ENCODE measurements at regions not wholly inside any gene's neighbourhood (a gene's known extent, or its start where the extent isn't known, plus 50 kb on each side); places are given as distances from the start of the nearest gene placed in this dataset.

DNA sequence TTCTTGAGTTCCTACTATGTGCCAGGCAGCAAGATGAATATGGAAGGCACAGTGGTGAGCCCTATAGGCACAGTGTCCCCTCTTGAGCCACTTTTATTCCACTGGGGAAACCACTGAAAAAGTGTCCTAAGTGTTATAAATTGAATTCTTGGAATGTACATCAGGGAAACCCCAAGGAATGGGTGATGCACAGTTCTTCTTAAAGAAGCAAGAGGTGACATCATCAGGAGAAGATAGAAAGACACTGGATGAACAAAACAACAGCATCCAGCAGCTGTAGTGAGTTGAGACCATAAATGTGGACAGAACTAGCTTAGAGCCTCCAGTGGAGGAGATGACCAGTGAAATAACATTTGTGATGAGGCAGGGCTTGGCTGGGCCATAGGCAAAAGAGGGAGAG, 199.2 kb upstream of the ANKRD55 start:
- H3K4me3 Mint-ChIP-seq: no peak overlapping the region
- no peaks in the 10 kb centered on the region for H3K4me1 ChIP-seq (ENCODE audit: insufficient read depth, low read length)
- no peaks in the 10 kb centered on the region for H3K36me3 ChIP-seq (ENCODE audit: insufficient read depth, low read length)
- H3K27ac Mint-ChIP-seq: no peak overlapping the region
- ChIA-PET CTCF (no interaction called here), POLR2A (no interaction called here)
- no peaks in the 10 kb centered on the region for H3K27me3 ChIP-seq (ENCODE audit: insufficient read depth, low read length, poor library complexity, severe bottlenecking)
- peaks cover 0 to 4% (median 0%) of the 10 kb centered on the region in 5 donors for H3K9me3 Mint-ChIP-seq
- H3K9me3 ChIP-seq (ENCODE audit: low read length): no peaks in the 10 kb centered on the region
- H3K36me3 Mint-ChIP-seq: peaks cover 0 to 3% (median 0%) of the 10 kb centered on the region in 3 donors
- H3K4me1 Mint-ChIP-seq: no peaks in the 10 kb centered on the region
- H3K27ac ChIP-seq (ENCODE audit: low read depth, low read length): no peak overlapping the region
- H3K27me3 Mint-ChIP-seq: peaks cover 3 to 16% of the 10 kb centered on the region in 2 donors
- no peak overlapping the region for H3K4me3 ChIP-seq (ENCODE audit: low read length)
- DNase-seq: no peak

DNA sequence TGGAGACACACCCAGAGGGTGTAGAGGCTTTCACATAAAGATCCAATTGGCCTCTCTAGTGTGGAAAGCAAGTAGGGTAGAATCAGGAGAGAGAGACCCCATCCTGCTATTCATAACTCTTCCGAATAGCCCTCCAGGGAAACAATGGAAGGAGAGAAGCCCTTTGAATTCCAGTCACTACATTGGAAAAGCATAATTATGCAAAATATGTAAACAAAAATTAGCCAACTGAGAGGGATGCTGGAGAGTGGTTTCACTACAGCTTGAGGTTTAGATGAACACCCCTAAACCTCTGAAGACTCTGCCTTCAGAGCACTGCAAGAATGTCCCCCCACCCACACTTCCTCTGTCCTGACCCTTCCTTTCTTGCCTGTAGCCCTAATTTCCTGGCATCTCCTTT, 197.3 kb upstream of the ANKRD55 start:
- no peak overlapping the region for H3K4me3 ChIP-seq (ENCODE audit: low read length)
- no peaks in the 10 kb centered on the region for H3K27me3 ChIP-seq (ENCODE audit: insufficient read depth, low read length, poor library complexity, severe bottlenecking)
- peaks cover 3 to 16% of the 10 kb centered on the region in 2 donors for H3K27me3 Mint-ChIP-seq
- no peaks in the 10 kb centered on the region for H3K36me3 ChIP-seq (ENCODE audit: insufficient read depth, low read length)
- ChIA-PET CTCF (no interaction called here), POLR2A (no interaction called here)
- H3K4me1 ChIP-seq (ENCODE audit: insufficient read depth, low read length): no peaks in the 10 kb centered on the region
- no peak overlapping the region for H3K27ac ChIP-seq (ENCODE audit: low read depth, low read length)
- DNase-seq: no peak
- no peaks in the 10 kb centered on the region for H3K9me3 ChIP-seq (ENCODE audit: low read length)
- no peaks in the 10 kb centered on the region for H3K4me1 Mint-ChIP-seq
- H3K36me3 Mint-ChIP-seq: no peaks in the 10 kb centered on the region
- H3K4me3 Mint-ChIP-seq: no peak overlapping the region
- peaks cover 0 to 4% (median 0%) of the 10 kb centered on the region in 5 donors for H3K9me3 Mint-ChIP-seq
- H3K27ac Mint-ChIP-seq: no peak overlapping the region

DNA sequence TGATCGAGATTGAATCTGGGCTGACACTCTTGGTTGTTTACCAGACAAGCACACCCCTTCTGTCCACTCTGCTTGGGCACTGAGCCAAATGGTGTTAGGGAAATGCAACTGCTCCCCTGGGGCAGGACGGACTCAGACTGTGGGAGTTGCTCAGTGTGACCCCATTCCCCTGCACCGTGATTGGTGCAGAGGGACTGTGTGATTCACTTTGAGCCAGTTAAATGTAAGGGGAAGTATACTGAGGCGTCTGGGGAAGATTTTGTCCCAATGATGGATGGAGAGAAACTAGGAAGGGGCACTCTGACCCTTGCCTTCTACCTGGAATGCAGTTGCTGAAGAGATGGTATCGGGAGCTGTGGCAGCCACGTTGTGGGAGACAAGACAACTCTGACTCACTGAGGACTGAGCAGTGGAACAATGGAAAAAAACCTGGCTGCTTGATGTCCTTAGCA, 196.0 kb upstream of the ANKRD55 start:
- ChIA-PET POLR2A (no interaction called here), CTCF (no interaction called here)
- Histone ChIP-seq H3K9me3 (ENCODE audit: low read length) (no peaks in the 10 kb centered on the region), H3K36me3 (ENCODE audit: insufficient read depth, low read length) (no peaks in the 10 kb centered on the region), H3K4me3 (ENCODE audit: low read length) (no peak overlapping the region), H3K4me1 (ENCODE audit: insufficient read depth, low read length) (no peaks in the 10 kb centered on the region), H3K27me3 (ENCODE audit: insufficient read depth, low read length, poor library complexity, severe bottlenecking) (no peaks in the 10 kb centered on the region), H3K27ac (ENCODE audit: low read depth, low read length) (no peak overlapping the region)
- Mint-ChIP-seq H3K27ac (no peak overlapping the region), H3K4me1 (no peaks in the 10 kb centered on the region), H3K9me3 (peaks cover 0 to 4% (median 0%) of the 10 kb centered on the region in 5 donors), H3K27me3 (peaks cover 1 to 16% of the 10 kb centered on the region in 2 donors), H3K36me3 (no peaks in the 10 kb centered on the region), H3K4me3 (no peak overlapping the region)
- DNase-seq: no peak

DNA sequence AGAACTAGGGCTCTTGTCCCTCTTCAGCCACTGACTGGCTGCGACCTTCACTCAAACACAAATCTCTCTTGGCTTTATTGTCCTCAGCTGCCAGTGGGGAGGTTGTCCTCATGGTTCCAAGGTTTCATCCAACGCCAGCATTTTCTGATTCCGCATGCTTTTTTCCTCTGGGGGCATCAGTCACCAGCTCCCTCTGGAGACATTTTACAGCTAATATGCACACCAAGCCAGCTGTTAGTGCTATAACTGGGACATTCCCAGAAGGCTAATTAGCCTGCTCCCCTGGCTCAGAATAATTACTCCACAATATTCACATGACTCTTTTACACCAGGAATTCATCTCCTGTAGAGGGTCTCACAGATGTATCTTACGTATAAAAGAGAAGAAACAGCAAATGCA, 193.6 kb upstream of the ANKRD55 start:
- Histone ChIP-seq H3K36me3 (ENCODE audit: insufficient read depth, low read length) (no peaks in the 10 kb centered on the region), H3K27me3 (ENCODE audit: insufficient read depth, low read length, poor library complexity, severe bottlenecking) (no peaks in the 10 kb centered on the region), H3K9me3 (ENCODE audit: low read length) (no peaks in the 10 kb centered on the region), H3K4me1 (ENCODE audit: insufficient read depth, low read length) (no peaks in the 10 kb centered on the region), H3K4me3 (ENCODE audit: low read length) (no peak overlapping the region), H3K27ac (ENCODE audit: low read depth, low read length) (no peak overlapping the region)
- Mint-ChIP-seq H3K4me1 (no peaks in the 10 kb centered on the region), H3K27ac (no peak overlapping the region), H3K36me3 (no peaks in the 10 kb centered on the region), H3K4me3 (no peak overlapping the region), H3K9me3 (peaks cover 0 to 2% (median 0%) of the 10 kb centered on the region in 5 donors), H3K27me3 (peaks cover 1 to 9% of the 10 kb centered on the region in 2 donors)
- ChIA-PET CTCF (no interaction called here), POLR2A (no interaction called here)
- DNase-seq: no peak

DNA sequence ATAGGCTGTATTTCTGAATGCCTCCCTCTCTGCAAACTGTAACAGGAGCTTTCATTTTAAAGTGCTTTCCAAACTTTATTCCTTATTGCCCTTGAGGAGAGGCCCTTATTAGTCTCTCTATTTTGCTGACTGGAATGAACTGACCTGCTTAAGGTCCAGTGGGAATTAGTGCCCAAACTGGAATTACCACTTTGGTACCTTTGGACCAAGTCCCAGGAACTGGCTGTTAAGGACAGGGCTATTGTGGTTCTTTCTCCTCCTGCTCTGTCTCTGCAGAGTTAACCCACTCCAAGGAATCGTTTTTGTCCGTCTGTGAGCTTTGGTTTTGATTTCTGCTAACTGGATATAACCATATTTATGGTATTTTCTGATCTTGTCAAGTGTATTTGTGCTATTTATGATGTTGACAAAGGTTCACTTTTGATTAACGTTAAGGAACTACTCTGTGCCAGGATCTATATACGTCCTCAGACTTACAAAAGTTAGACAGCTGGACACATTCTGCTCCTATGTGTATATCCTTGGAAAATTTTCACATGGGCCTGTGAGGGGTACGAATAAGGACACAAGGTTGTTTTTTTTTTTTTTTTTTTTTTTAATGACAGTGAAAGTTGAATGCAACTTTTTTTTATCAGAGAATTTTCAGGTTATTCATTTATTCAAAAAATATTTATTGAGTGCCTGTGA, 189.1 kb upstream of the ANKRD55 start:
- H3K9me3 ChIP-seq (ENCODE audit: low read length): peaks cover 10% of the 10 kb centered on the region
- peaks cover 0 to 2% of the 10 kb centered on the region in 2 donors for H3K27me3 Mint-ChIP-seq

DNA sequence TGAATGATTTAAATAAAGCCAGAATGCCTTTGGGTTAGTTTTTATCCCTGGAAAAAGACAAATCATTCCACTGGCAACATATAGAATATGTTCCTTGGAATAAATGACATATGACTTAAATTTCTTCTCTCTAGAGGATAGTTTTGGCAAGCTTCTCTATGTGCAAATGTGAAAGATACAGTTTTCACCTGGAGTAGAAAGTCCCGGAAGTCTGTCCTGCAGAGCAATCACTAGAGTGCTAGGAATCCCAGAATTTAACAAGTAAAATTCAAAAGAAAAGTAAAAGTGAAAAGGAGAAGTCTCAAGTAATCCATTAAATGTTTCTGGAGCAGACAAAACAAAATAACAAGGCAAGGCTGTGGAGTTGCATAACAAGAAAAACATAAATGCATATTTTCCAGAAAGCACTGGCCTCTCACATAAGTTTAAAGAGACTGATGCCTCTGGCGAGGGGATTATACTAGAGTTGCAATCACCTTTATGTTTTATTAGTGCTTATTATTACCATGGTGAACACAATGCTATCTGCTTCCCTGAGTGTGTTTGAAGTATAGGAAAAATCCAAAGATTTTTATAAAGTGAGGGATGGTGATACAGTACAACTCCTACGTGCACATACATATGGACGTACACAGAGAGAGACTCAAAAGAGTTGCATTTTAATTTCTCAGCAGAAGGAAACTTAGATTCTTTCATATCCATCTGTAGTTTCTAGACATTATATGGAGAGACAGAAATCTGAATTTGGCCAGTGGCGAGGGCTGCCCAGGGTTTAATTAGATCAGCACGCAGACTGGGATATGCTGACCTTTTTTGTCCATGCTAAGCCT, 188.3 kb upstream of the ANKRD55 start:
- Mint-ChIP-seq H3K9me3 (peaks cover 4 to 28% (median 16%) of the 10 kb centered on the region in 5 donors), H3K4me3 (no peak overlapping the region), H3K4me1 (no peaks in the 10 kb centered on the region), H3K27ac (no peak overlapping the region), H3K27me3 (peaks cover 0 to 2% of the 10 kb centered on the region in 2 donors), H3K36me3 (peaks cover 0 to 8% (median 0%) of the 10 kb centered on the region in 3 donors)
- H3K9me3 ChIP-seq (ENCODE audit: low read length): peaks cover 10% of the 10 kb centered on the region
- no peaks in the 10 kb centered on the region for H3K36me3 ChIP-seq (ENCODE audit: insufficient read depth, low read length)
- no peak overlapping the region for H3K4me3 ChIP-seq (ENCODE audit: low read length)
- no peaks in the 10 kb centered on the region for H3K4me1 ChIP-seq (ENCODE audit: insufficient read depth, low read length)
- H3K27me3 ChIP-seq (ENCODE audit: insufficient read depth, low read length, poor library complexity, severe bottlenecking): no peaks in the 10 kb centered on the region
- no peak overlapping the region for H3K27ac ChIP-seq (ENCODE audit: low read depth, low read length)
- ChIA-PET CTCF (no interaction called here), POLR2A (no interaction called here)
- no peak for DNase-seq

More for the DNA sequence above, 189.1 kb upstream of the ANKRD55 start:
- Mint-ChIP-seq H3K9me3 (peaks cover 4 to 28% (median 16%) of the 10 kb centered on the region in 5 donors), H3K4me3 (no peak overlapping the region), H3K27ac (no peak overlapping the region), H3K4me1 (no peaks in the 10 kb centered on the region), H3K36me3 (peaks cover 0 to 8% (median 0%) of the 10 kb centered on the region in 3 donors)
- Histone ChIP-seq H3K4me3 (ENCODE audit: low read length) (no peak overlapping the region), H3K4me1 (ENCODE audit: insufficient read depth, low read length) (no peaks in the 10 kb centered on the region), H3K27me3 (ENCODE audit: insufficient read depth, low read length, poor library complexity, severe bottlenecking) (no peaks in the 10 kb centered on the region), H3K36me3 (ENCODE audit: insufficient read depth, low read length) (no peaks in the 10 kb centered on the region), H3K27ac (ENCODE audit: low read depth, low read length) (no peak overlapping the region)
- POLR2A ChIA-PET: no interaction called here
- no peak for DNase-seq
- CTCF ChIA-PET: no interaction called here

DNA sequence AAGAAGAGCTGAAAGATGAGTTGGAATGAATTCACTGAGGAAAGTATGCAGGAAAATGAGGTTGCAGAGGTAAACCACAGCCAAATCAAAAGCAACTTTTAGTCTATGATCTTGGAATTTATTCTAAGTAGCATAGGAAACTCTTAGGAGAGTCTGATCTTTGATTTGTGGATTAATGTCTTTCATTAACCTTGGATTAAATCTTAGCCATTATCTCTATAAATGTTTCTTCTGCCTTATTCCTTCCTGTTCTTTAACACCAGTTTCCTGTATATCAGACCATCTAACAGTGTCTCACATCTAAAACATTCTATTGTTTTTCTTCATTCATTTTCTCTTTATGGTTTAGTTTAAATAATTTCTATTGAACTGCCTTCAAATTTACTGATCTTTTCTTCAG, 187.2 kb upstream of the ANKRD55 start:
- Mint-ChIP-seq H3K9me3 (peaks cover 4 to 28% (median 16%) of the 10 kb centered on the region in 5 donors), H3K4me1 (peaks cover 0 to 7% (median 0%) of the 10 kb centered on the region in 3 donors), H3K27ac (no peak overlapping the region), H3K4me3 (no peak overlapping the region), H3K36me3 (peaks cover 0 to 8% (median 0%) of the 10 kb centered on the region in 3 donors), H3K27me3 (peaks cover 0 to 2% of the 10 kb centered on the region in 2 donors)
- no peak for DNase-seq
- H3K4me3 ChIP-seq (ENCODE audit: low read length): no peak overlapping the region
- peaks cover 10% of the 10 kb centered on the region for H3K9me3 ChIP-seq (ENCODE audit: low read length)
- CTCF ChIA-PET: no interaction called here
- POLR2A ChIA-PET: no interaction called here
- no peaks in the 10 kb centered on the region for H3K4me1 ChIP-seq (ENCODE audit: insufficient read depth, low read length)
- H3K27me3 ChIP-seq (ENCODE audit: insufficient read depth, low read length, poor library complexity, severe bottlenecking): no peaks in the 10 kb centered on the region
- H3K27ac ChIP-seq (ENCODE audit: low read depth, low read length): no peak overlapping the region
- H3K36me3 ChIP-seq (ENCODE audit: insufficient read depth, low read length): no peaks in the 10 kb centered on the region

DNA sequence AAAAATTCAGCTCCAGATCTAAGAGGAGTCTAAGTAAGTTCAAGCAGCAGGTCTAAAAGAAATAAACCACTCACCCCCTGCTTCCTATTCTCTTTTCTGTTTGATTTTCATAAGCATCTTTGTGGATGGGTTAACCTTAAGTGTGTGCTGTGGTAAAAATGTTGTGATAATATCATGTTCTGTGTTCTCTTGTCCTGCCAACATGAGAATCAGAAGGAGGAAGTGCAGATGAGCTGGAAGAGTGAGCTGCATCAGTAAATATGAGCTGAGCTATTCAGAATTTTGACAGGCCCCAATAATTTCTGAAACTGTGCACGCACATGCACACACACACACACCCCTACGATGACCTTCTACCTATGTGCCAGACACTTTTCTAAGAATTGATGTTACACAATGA, 186.5 kb upstream of the ANKRD55 start:
- CTCF ChIA-PET: no interaction called here
- H3K9me3 ChIP-seq (ENCODE audit: low read length): peaks cover 10% of the 10 kb centered on the region
- H3K27ac ChIP-seq (ENCODE audit: low read depth, low read length): no peak overlapping the region
- no peak overlapping the region for H3K4me3 Mint-ChIP-seq
- H3K27me3 ChIP-seq (ENCODE audit: insufficient read depth, low read length, poor library complexity, severe bottlenecking): no peaks in the 10 kb centered on the region
- H3K36me3 ChIP-seq (ENCODE audit: insufficient read depth, low read length): no peaks in the 10 kb centered on the region
- peaks cover 0 to 10% (median 0%) of the 10 kb centered on the region in 3 donors for H3K4me1 Mint-ChIP-seq
- H3K4me3 ChIP-seq (ENCODE audit: low read length): no peak overlapping the region
- peaks cover 0 to 2% of the 10 kb centered on the region in 2 donors for H3K27me3 Mint-ChIP-seq
- H3K36me3 Mint-ChIP-seq: peaks cover 0 to 8% (median 0%) of the 10 kb centered on the region in 3 donors
- no peaks in the 10 kb centered on the region for H3K4me1 ChIP-seq (ENCODE audit: insufficient read depth, low read length)
- no peak for DNase-seq
- POLR2A ChIA-PET: no interaction called here
- peaks cover 4 to 27% (median 16%) of the 10 kb centered on the region in 5 donors for H3K9me3 Mint-ChIP-seq
- H3K27ac Mint-ChIP-seq: no peak overlapping the region
